Fibroblast of lung (primary cell): ENCODE measurements at regions not wholly inside any gene's neighbourhood (a gene's known extent, or its start where the extent isn't known, plus 50 kb on each side); places are given as distances from the start of the nearest gene placed in this dataset.
"Not testable (repeated sequence)": the region's sequence is repeated elsewhere in the genome, so short reads cannot be mapped to it uniquely, and the experiment has no call there.

Source experiments
- DNase-seq, 2 donors: peaks; one replicate each; pipeline versions ENCODE4 v3.0.0 to v3.0.0-alpha.2; 2010; ENCODE audit warnings: low read depth in 2 of 2
- H2AFZ ChIP-seq: 2 replicates; pipeline ENCODE4 v1.5.1; 2012; ENCODE audit warnings: low read length, control low read depth, inconsistent platforms
- H3K27ac ChIP-seq: 2 replicates; pipeline ENCODE4 v1.5.1; 2011; ENCODE audit warnings: low read length, control low read depth; ENCODE audit not compliant: insufficient read depth
- H3K27me3 ChIP-seq: 2 replicates; pipeline ENCODE4 v1.5.1; 2011; ENCODE audit warnings: mild to moderate bottlenecking, low read length; ENCODE audit not compliant: control insufficient read depth, insufficient read depth
- H3K36me3 ChIP-seq: 2 replicates; pipeline ENCODE4 v1.5.1; 2011; ENCODE audit warnings: low read length; ENCODE audit not compliant: control insufficient read depth, insufficient read depth
- H3K4me1 ChIP-seq: 2 replicates; pipeline ENCODE4 v1.5.1; 2011; ENCODE audit warnings: low read length; ENCODE audit not compliant: control insufficient read depth, insufficient read depth; ENCODE audit errors: extremely low read depth
- H3K4me2 ChIP-seq: 2 replicates; pipeline ENCODE4 v1.5.1; 2011; ENCODE audit warnings: low read length, control low read depth; ENCODE audit not compliant: insufficient read depth; ENCODE audit errors: extremely low read depth
- H3K4me3 ChIP-seq, 4 experiments: fragments of 200-600 bp in 1 of 4; sonication (generic) in 1 of 4; replicated peaks in 1 of 4; 2 replicates each; pipeline ENCODE4 v1.5.1; 2011 to 2016; ENCODE audit warnings: low read length in 4 of 4, low read depth in 3 of 4, mild to moderate bottlenecking in 3 of 4, control low read depth in 2 of 4, inconsistent platforms in 1 of 4, mixed read lengths in 1 of 4; ENCODE audit not compliant: insufficient read depth in 1 of 4; ENCODE audit errors: control extremely low read depth in 1 of 4
- H3K79me2 ChIP-seq: 2 replicates; pipeline ENCODE4 v1.5.1; 2012; ENCODE audit warnings: mild to moderate bottlenecking, low read length, inconsistent platforms; ENCODE audit not compliant: control insufficient read depth, insufficient read depth
- H3K9ac ChIP-seq: 2 replicates; pipeline ENCODE4 v1.5.1; 2011; ENCODE audit warnings: mild to moderate bottlenecking, low read length, control low read depth; ENCODE audit not compliant: insufficient read depth
- H3K9me3 ChIP-seq: 2 replicates; pipeline ENCODE4 v1.5.1; 2012; ENCODE audit warnings: low read depth, low read length; ENCODE audit not compliant: control insufficient read depth, insufficient read depth
- H4K20me1 ChIP-seq: 2 replicates; pipeline ENCODE4 v1.5.1; 2011; ENCODE audit warnings: low read length; ENCODE audit not compliant: control insufficient read depth, insufficient read depth; ENCODE audit errors: extremely low read depth
- CTCF ChIP-seq, 2 donors: IDR thresholded peaks in 1 of 2; conservative IDR thresholded peaks in 1 of 2; 1 replicate in 1 of 2; 2 replicates in 1 of 2; pipeline ENCODE4 v1.5.1; 2011 to 2012; ENCODE audit warnings: low read length in 2 of 2, control low read depth in 1 of 2, inconsistent platforms in 1 of 2, low read depth in 1 of 2, mild to moderate bottlenecking in 1 of 2
- EZH2 ChIP-seq: IDR thresholded peaks from 2 replicates; pipeline ENCODE4 v1.5.1; 2012; ENCODE audit warnings: low read length, control low read depth, mild to moderate bottlenecking; ENCODE audit errors: missing control alignments

DNA sequence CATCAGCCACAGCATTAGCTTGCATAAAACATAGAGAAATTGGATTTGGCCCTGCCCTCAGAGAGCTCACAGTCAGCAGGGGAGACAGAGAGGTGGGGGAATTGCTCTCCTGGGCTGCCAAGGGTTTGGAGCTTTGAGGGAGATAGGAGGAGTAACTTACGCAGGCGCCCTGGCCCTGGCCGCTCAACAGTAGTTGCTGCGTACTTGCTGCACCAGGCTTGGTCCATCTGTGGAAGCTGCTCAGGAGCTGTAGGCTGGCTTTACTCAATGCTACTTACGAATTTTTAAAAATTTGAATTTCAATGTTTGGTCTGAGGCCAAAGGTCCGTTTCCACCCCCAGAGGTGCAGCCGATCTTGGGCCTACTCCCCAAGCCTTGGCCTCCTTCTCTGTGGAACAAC is 83.3 kb downstream of the CPZ start:
- H3K36me3 ChIP-seq, result no peaks in the 10 kb centered on the region
- H3K79me2 ChIP-seq, result no peaks in the 10 kb centered on the region
- TF ChIP-seq CTCF (conservative IDR thresholded peaks at IDR 0.05 in 1 of 2, IDR thresholded peaks at IDR 0.05 in 1 of 2; ENCODE audit: low read depth in 1 of 2, low read length in 2 of 2) (no peak), EZH2 (no peak)
- no peak for DNase-seq
- H3K4me3 ChIP-seq, result no peak overlapping the region
- no peaks in the 10 kb centered on the region for H3K27me3 ChIP-seq
- H3K4me2 ChIP-seq, result no peak overlapping the region
- H3K4me1 ChIP-seq, result no peaks in the 10 kb centered on the region
- H3K9ac ChIP-seq, result no peak overlapping the region
- no peak overlapping the region for H2AFZ ChIP-seq
- H3K9me3 ChIP-seq, result no peaks in the 10 kb centered on the region
- no peak overlapping the region for H3K27ac ChIP-seq
- no peaks in the 10 kb centered on the region for H4K20me1 ChIP-seq

GRCh38 chr4:8675383-8675782 is 82.8 kb downstream of the CPZ start:
- no peaks in the 10 kb centered on the region for H4K20me1 ChIP-seq
- no peaks in the 10 kb centered on the region for H3K27me3 ChIP-seq
- no peaks in the 10 kb centered on the region for H3K79me2 ChIP-seq
- H3K36me3 ChIP-seq, result no peaks in the 10 kb centered on the region
- no peak overlapping the region for H3K9ac ChIP-seq
- no peak overlapping the region for H2AFZ ChIP-seq
- DNase-seq, result no peak
- no peaks in the 10 kb centered on the region for H3K9me3 ChIP-seq
- no peak overlapping the region for H3K27ac ChIP-seq
- no peak overlapping the region for H3K4me2 ChIP-seq
- H3K4me1 ChIP-seq, result no peaks in the 10 kb centered on the region
- no peak overlapping the region for H3K4me3 ChIP-seq
- TF ChIP-seq CTCF (conservative IDR thresholded peaks at IDR 0.05 in 1 of 2, IDR thresholded peaks at IDR 0.05 in 1 of 2; ENCODE audit: low read depth in 1 of 2, low read length in 2 of 2) (no peak), EZH2 (no peak)

DNA sequence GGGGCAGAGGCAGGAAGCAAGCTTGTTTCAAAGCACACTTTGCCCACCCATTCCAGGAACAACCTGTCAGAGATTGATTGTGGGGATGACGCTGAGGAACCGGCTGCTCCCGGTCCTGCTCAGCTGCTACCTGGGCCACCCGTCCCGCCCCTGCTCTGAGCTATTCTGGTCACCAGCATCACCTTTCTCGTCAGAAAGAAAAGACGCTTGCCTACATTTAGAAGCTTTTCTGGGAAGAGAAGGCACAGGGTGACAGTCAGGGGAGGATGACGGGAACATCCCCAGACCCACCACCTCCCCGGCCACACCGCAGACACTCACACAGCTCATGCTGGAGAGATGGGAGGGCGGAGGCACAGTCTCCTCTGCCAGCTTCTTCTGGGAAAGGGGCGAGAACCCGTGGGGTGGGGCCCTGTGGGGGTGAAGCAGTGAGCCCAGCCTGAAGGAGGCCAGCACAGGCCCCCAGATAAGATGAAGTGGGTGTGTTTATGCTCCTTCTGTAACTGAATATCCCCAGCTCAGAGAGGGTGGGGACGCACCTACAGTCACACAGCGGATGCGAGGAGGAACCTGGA is 81.8 kb downstream of the CPZ start:
- Histone ChIP-seq H3K27me3 (no peaks in the 10 kb centered on the region), H3K79me2 (no peaks in the 10 kb centered on the region), H3K9ac (no peak overlapping the region), H3K4me1 (no peaks in the 10 kb centered on the region), H3K36me3 (no peaks in the 10 kb centered on the region), H2AFZ (no peak overlapping the region), H3K27ac (no peak overlapping the region), H3K9me3 (no peaks in the 10 kb centered on the region), H3K4me2 (no peak overlapping the region), H4K20me1 (no peaks in the 10 kb centered on the region), H3K4me3 (no peak overlapping the region)
- no peak for DNase-seq
- TF ChIP-seq CTCF (conservative IDR thresholded peaks at IDR 0.05 in 1 of 2, IDR thresholded peaks at IDR 0.05 in 1 of 2; ENCODE audit: low read depth in 1 of 2, low read length in 2 of 2) (no peak), EZH2 (no peak)

GRCh38 chr4:8673106-8673505 is 80.5 kb downstream of the CPZ start:
- not testable (repeated sequence) for H3K9ac ChIP-seq, H3K36me3 ChIP-seq, DNase-seq, H3K27ac ChIP-seq, H2AFZ ChIP-seq, H3K27me3 ChIP-seq, H3K4me3 ChIP-seq, H3K4me1 ChIP-seq, H3K79me2 ChIP-seq, H3K9me3 ChIP-seq, H4K20me1 ChIP-seq, H3K4me2 ChIP-seq
